ENCODE measurements at regions not wholly inside any gene's neighbourhood (a gene's known extent, or its start where the extent isn't known, plus 50 kb on each side); places are given as distances from the start of the nearest gene placed in this dataset.

DNA sequence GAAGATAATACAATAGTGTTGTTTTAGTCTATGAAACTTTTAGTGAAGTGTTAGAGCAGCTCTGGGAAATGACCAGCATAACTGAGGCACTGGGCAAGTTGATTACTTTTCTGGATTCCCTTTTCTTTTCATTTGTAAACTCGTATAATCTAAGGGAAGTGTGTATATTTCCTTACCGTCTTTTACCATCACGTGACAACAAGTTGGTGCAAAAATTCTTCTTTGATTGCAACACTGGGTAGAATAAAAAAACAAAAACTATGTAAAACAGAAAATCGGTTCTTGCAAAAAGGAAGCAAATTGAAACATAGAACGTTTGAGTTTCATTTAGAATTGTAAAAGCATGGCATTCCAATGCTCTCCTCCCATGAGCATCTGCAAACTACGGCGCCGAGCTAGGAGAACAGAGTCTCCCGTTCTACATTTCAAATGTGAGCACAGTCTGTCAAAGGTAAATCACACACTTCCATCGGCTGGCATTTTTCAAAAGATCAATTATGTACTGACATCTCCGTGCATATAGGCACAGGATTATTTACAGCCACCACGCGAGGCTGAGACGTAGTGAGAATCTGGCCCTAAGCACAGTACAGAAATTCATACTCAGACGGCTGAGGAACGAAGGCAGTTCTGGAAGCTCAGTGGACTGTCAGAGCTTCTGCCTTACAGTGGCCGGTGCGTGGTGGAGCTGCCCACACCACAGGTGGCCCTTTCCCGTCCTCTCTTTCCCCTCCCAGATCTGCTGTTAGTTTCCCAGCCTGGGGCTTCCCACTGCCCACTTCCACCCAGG lies 314.0 kb downstream of the BMP7 start:
- in situ Hi-C loops (cut with MboI; ENCODE audit: low sequenced_read_pairs), result no loop called here

DNA sequence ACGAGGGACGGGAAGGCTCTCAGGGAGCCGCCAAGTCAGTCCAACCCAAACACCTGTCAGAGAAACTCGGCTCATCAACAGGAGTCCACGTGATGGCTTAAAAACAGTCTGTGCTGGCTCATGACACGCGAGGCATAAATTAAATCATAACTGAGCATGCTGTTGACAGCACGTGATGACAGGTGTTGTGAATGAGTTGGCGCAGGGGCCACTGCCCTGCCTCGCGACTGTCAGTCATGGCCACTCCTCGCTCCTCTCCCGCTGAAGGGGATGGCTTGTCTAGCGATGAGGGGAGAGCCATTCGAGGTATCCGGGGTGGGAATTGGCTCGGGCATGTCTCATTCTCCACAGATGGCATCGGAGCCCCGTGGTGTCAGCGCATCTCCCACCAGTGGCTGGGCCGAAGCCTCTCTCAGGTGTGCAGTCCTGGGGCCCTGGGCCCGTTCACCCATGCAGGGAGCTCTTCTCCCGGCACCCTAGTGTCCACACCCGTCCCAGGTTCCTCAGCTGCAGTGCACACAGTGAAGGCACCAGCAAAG lies 313.3 kb downstream of the BMP7 start:
- in situ Hi-C loops (cut with MboI; ENCODE audit: low sequenced_read_pairs), result no loop called here

GRCh38 chr20:56954797-56955196 lies 311.6 kb downstream of the BMP7 start:
- in situ Hi-C loops (cut with MboI; ENCODE audit: low sequenced_read_pairs), result no loop called here

DNA sequence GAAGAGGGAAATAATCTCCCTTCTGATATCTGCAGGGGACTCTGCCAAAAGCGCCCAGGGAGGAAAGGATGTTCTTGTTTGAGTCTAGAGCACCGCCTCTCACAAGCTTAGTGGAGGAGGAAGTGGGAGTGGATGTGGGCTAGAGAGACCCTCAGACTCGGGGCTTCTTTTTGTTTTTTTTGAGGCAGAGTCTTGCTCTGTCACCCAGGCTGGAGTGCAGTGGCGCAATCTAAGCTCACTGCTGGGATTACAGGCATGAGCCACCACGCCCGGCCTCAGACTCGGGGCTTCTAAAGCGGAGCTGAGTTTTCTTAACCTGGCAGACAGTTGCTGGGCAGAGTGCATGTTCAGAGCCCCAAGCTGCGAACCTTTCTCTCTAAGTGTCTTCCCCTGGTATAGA lies 310.8 kb downstream of the BMP7 start:
- in situ Hi-C loops (cut with MboI; ENCODE audit: low sequenced_read_pairs), result no loop called here

- in situ Hi-C loops (cut with MboI; ENCODE audit: low sequenced_read_pairs), result no loop called here
Measured at GRCh38 chr20:56956534-56956933, 309.9 kb downstream of the BMP7 start.

DNA sequence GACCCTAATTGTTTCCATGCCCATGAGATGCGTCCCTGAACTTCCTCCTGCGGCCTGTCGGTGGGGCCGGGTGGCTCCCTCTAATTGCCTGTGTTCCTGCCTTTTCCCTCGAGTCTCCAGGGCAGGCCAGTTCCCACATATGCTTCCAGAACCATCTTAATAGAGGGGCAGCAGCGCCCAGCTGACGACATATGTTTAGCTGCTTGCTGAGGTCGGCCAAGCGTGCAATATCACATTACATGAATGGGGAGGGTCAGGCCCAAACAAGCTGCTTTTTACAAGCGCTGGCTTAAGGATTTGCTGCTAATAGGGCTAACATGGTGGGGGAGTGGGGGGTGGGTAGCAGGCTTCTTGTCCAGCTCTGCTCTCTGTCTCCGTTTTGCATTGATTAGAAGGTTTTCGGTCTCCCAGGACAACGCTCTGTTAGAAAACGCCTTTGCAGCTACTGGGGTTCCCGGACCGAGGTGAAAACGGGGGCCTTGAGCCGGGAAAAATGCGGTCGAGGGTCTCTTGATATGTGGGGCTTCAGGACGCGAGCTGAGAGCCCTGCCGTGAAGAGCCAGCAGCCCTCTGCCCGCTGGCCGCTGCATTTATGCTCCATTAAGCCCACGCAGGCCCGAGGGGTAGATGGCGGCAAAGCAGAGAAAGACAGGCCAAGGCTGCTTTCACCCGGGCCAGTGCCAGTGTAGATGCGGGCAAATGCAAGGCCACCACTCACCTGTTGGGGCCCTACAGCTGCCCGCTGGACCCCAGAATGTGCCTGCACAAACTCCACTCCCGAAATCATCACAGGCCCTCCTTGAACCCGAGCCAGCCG lies 308.5 kb downstream of the BMP7 start:
- in situ Hi-C loops (cut with MboI; ENCODE audit: low sequenced_read_pairs), result no loop called here

DNA sequence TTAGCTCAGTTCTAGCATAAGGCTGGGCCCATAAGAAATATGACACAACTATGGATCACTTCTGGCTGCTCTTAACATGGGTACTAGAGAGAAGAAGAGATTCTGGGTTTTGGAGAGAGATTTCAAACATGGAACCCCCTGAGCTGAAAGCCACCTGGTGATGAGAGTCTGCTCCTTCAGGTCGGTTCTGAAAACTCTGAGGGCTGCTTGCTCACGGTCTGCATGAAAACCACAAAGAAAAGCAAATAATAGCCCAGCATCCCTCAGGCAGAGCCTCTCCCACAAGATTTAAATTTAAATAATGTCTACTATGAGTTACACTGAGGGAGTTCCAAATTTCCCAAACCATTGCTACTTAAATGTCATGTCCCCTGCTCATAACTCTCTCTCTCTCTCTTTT lies 301.5 kb downstream of the BMP7 start:
- in situ Hi-C loops (cut with MboI; ENCODE audit: low sequenced_read_pairs), result no loop called here

DNA sequence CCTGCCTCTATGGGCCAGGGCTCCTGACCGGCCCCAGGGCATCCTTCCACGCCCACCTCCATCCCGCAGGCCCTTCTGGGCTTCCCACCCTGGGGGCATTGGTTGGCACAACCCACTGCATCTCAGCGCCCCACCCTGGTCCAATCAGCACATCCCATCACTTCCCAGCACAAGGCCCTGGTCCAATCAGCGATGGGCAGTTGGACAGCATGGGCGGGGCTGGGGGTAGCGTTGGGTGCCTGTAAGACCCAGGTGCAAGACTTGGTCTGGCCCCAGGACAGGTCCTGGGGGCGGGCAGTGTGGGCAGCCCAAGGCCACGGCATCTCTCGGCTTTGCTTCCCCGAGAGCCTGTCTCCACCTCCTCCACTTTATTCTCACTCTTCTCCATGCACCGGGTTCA lies 298.5 kb downstream of the BMP7 start:
- in situ Hi-C loops (cut with MboI; ENCODE audit: low sequenced_read_pairs), result no loop called here

DNA sequence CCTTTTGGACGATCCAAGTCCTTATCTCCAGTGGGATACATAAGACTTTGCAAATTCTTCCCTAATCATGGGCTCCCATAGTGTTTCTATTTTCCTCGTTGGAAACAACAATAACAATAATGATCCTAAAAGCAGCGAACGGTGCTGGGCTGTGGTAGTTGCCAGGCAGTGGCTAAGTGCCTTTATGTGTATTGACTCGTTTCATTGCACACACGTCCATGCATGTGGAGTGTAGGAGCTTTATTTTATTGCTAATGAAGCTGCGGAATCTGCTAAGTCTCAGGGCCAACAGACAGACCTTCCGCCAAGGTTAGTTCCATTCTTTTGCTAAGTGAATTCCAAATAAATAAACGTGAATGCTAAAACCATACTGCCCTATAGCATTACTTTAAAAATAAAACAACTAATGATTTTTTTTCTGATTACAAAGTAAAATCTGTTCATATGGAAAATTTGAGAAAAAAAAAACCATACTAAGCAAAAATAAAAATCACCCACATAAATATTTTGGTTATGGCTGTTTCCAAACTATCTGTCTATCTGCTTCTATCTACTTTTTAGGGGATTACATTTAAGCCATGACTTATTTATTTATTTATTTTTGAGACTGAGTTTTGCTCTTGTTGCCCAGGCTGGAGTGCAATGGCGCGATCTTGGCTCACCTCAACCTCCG lies 297.9 kb downstream of the BMP7 start:
- in situ Hi-C loops (cut with MboI; ENCODE audit: low sequenced_read_pairs), result no loop called here

DNA sequence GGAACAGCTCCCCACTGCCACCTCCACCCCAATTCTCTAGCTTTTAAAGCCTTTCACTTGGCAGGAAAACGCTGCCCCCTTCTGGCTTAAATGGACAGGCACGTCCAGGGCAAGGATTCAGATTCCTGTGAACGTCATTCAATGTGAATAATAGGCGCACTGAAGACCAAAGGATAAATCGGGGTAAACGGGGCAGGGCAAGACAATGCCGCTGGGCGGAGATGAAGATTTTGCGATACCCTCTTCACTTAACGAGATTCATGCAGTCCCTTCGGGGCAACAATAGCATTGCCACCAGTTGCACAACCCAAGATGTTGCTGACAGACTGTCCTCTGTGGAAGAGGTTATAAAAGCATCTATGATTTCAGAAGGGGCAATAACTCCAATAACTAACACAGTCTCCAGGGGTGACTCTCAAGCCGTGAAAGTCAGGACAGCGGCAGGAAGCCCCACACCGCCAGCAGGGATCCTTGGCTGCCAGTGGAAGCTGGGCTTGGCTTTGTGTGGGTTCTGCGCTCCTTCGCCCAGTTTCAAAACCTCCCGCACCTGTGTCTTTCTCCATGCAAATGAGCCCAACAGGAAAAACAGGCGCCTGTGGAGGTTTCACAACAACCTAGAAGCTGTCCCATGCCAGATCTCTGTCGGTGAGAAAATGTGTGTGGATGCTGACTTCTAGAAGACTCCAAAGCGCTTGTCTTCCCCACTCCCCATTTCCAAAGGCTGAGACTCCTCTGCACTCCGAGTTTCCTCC lies 291.8 kb downstream of the BMP7 start:
- in situ Hi-C loops (cut with MboI; ENCODE audit: low sequenced_read_pairs), result loop anchor here (10.0 kb wide), 1 partner anchor 420 kb away; no protein-coding TSS in a partner anchor

DNA sequence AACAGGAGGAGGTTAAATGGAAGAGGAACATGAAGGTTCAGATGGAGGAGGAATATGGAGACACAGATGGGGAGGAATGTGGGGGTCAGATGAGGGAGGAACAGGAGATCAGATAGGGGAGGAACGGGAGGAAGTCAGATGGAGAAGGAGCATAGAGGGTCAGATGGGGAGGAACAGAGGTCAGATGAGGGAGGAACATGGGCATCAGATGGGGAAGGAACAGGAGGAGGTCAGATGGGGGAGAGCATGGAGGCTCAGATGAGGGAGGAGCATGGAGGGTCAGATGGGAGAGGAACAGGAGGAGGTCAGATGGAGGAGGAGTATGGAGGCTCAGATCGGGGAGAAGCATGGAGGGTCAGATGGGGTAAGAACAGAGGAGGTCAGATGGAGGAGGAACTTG lies 290.6 kb downstream of the BMP7 start:
- in situ Hi-C loops (cut with MboI; ENCODE audit: low sequenced_read_pairs), result loop anchor here (10.0 kb wide), 1 partner anchor 421 kb away; no protein-coding TSS in a partner anchor

DNA sequence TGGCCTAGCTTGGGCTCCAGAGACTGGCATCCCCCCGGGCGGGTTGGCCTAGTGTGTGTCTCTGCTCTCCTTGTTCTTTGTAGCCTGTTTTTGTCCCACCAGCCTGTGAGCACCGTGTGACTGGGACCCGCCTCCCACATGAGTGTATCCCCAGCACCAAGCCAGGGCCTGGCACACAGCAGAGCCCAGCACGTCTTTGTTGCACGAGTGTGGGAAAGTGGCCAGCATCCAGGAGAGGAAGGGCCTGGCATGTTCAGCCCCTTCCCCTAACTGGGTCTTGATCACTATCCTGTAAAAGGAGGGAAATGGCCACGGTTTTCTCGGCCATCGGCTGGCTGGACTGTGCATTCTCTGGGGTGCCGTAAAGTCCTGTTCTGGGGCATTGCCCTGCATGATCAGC lies 290.1 kb downstream of the BMP7 start:
- in situ Hi-C loops (cut with MboI; ENCODE audit: low sequenced_read_pairs), result loop anchor here (10.0 kb wide), 1 partner anchor 422 kb away; no protein-coding TSS in a partner anchor

- in situ Hi-C loops (cut with MboI; ENCODE audit: low sequenced_read_pairs), result loop anchor here (10.0 kb wide), 1 partner anchor 424 kb away; no protein-coding TSS in a partner anchor
Measured at GRCh38 chr20:56978475-56978874, 288.0 kb downstream of the BMP7 start.

DNA sequence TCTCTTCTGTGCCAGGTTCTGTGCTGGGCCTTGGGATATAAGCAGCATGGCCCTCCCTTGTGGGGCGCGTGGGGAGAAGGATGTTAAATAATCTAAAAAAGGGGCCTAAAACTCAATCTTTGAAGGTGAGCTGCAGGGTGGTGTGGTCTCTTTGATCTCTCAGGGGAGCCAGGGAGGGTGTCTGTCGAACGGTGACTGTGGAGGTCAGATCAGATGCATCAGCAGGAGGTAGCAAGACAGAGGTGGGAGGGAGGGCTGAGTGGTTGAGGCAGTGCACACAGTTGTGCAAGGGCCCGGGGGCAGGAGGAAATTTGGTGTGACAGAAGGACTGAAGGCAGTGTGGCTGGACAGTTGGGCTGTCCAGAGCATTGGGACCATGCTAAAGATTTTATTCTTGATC lies 287.3 kb downstream of the BMP7 start:
- in situ Hi-C loops (cut with MboI; ENCODE audit: low sequenced_read_pairs), result loop anchor here (10.0 kb wide), 1 partner anchor 424 kb away; no protein-coding TSS in a partner anchor

- in situ Hi-C loops (cut with MboI; ENCODE audit: low sequenced_read_pairs), result no loop called here
Measured at GRCh38 chr20:56981301-56981700, 285.1 kb downstream of the BMP7 start.

DNA sequence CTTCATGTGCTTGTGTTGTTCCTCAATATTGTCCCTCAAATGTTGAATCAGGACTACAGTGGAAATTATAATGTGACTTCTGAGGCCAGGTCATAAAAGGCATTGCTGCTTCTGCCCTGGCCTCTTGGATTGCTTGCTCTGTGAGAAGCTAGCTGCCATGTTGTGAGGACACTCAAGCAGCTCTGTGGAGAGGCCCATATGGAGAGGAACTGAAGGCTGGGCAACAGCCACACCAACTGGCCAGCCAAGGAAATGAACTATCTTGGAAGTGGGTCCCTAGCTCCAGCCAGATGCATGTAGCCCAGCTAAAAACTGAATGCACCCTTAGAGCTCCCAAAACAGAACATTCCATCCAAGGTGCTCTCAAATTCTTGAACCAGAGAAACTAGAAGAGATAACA lies 282.6 kb downstream of the BMP7 start:
- in situ Hi-C loops (cut with MboI; ENCODE audit: low sequenced_read_pairs), result no loop called here

GRCh38 chr20:56985066-56985685 lies 281.3 kb downstream of the BMP7 start:
- in situ Hi-C loops (cut with MboI; ENCODE audit: low sequenced_read_pairs), result no loop called here

DNA sequence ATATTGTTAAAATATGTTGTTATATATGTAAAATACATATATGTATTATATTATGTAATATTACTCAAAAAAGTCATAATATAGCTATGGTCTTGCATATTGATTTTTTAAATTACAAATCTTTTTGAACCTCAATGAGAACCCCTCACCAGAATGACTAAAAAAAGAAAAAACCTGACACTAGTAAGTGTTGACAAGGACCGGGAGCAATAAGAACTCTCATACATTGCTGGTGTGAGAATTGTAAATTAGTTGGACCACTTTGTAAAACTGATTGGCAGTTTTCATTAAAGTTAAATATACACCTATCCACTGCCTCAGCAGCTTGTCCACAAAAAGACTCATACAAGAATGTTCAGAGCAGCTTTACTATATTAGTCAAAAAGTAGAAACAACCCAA lies 280.0 kb downstream of the BMP7 start:
- in situ Hi-C loops (cut with MboI; ENCODE audit: low sequenced_read_pairs), result no loop called here

GRCh38 chr20:56986931-56987720 lies 279.3 kb downstream of the BMP7 start:
- in situ Hi-C loops (cut with MboI; ENCODE audit: low sequenced_read_pairs), result no loop called here
